HEK293T (cell line): ENCODE measurements at regions not wholly inside any gene's neighbourhood (a gene's known extent, or its start where the extent isn't known, plus 50 kb on each side); places are given as distances from the start of the nearest gene placed in this dataset.

ENCODE experiments used
- FOXA1 ChIP-seq: fragments of 450-650 bp; IDR thresholded peaks from 2 replicates; pipeline ENCODE4 v1.6.1; 2016; ENCODE audit warnings: mild to moderate bottlenecking
- SP1 ChIP-seq: fragments of 450-650 bp; IDR thresholded peaks from 2 replicates; pipeline ENCODE4 v1.6.1; 2017
- TARDBP ChIP-seq: fragments of 450-650 bp; IDR thresholded peaks from 2 replicates; pipeline ENCODE4 v1.6.1; 2016
- TF ChIP-seq, protein P1 (sequence below): fragments of 450-650 bp; IDR thresholded peaks from 2 replicates; pipeline ENCODE4 v1.6.1; 2016

DNA sequence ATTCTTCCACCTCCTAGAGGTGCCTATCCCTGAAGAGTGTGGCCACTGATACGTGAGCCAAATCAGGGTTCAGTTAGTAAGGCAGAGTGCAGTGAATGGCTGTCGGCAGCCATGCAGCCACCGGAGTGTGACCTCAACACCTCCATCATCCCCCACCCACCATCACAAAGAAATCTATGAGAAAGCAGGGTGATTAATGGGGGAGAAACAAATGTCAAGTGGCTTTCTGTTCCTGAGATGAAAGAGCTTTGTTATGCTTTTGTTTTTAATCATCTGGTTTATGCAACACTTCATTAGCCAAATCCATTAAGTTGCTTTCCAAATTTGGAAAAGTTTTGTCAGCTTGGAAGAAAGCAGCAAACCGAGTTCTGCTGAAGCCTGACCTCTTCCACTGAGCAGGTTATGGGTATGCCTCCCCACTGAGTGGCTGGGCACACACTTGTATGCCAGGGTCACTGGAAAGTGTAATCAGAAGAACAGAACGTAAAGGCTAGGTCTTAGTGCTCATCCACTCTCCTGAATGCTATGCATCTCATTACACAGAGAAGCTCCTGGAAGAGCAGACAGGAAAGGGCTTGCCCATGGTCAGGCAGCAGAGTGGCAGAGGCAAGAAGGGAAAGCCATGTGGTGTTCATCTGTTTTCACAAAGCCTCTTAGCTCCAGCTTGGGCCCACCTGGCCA lies 57.1 kb upstream of the ATP1B1 start:
- TF ChIP-seq SP1, result no peak
- no peak for TF ChIP-seq TARDBP
- TF ChIP-seq, protein P1, sequence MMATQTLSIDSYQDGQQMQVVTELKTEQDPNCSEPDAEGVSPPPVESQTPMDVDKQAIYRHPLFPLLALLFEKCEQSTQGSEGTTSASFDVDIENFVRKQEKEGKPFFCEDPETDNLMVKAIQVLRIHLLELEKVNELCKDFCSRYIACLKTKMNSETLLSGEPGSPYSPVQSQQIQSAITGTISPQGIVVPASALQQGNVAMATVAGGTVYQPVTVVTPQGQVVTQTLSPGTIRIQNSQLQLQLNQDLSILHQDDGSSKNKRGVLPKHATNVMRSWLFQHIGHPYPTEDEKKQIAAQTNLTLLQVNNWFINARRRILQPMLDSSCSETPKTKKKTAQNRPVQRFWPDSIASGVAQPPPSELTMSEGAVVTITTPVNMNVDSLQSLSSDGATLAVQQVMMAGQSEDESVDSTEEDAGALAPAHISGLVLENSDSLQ, result no peak
- TF ChIP-seq FOXA1, result no peak
